ENCODE measurements at regions not wholly inside any gene's neighbourhood (a gene's known extent, or its start where the extent isn't known, plus 50 kb on each side); places are given as distances from the start of the nearest gene placed in this dataset.

DNA sequence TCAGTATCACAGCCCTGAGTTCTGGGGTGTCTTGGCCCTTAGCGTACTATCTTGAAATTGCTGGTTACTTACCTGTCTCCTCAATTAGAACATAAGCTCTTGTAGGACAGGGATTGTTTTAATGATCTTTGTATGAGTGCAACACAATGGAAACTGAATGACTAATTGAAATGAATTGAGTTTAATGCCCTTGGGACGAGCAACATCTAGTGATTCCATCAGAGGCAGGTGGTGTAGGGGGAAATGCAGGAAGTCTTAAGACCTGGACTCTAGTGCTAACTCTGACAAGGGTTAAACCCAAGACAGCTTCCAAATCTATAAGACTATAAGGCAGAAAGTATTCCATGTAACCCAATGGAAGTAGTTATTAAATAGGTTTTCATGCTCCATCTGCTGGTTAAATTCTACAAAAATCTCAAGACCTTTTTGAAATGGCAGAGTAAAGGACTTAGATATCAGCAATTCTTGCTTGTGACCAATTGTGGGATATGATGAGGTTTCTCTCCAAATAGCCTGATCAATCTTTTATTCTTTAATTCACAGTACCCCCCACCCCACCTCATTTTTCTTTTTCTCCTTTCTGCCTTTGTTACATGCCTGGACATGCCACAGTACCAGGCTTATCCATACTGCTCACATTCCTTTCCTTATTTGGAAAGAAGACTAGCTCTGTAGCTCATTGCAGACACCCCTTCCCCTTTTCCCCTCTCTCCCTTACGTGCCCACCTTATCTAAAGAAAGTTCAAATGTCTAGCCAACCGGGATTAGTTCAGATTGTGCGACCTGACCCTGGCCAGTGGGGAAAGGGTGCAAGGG is 340.8 kb downstream of the PAPSS1 start:
- H3K27me3 ChIP-seq (replicated peaks; ENCODE audit: insufficient read depth), result no peaks in the 10 kb centered on the region
- H3K4me3 ChIP-seq, result no peak overlapping the region
- 86% methylated on average over 5 of the region's 5 CpGs for WGBS
- H3K27ac ChIP-seq, result no peak overlapping the region
- intact Hi-C loops (cut with DNase I), result no loop called here
- DNase-seq (ENCODE audit: low spot score), result no peak
- no peaks in the 10 kb centered on the region for H3K9me3 ChIP-seq
- no peak for TF ChIP-seq POLR2AphosphoS5 (IDR thresholded peaks at IDR 0.05)
- no peak for TF ChIP-seq POLR2A (IDR thresholded peaks at IDR 0.05)
- TF ChIP-seq, protein P1, sequence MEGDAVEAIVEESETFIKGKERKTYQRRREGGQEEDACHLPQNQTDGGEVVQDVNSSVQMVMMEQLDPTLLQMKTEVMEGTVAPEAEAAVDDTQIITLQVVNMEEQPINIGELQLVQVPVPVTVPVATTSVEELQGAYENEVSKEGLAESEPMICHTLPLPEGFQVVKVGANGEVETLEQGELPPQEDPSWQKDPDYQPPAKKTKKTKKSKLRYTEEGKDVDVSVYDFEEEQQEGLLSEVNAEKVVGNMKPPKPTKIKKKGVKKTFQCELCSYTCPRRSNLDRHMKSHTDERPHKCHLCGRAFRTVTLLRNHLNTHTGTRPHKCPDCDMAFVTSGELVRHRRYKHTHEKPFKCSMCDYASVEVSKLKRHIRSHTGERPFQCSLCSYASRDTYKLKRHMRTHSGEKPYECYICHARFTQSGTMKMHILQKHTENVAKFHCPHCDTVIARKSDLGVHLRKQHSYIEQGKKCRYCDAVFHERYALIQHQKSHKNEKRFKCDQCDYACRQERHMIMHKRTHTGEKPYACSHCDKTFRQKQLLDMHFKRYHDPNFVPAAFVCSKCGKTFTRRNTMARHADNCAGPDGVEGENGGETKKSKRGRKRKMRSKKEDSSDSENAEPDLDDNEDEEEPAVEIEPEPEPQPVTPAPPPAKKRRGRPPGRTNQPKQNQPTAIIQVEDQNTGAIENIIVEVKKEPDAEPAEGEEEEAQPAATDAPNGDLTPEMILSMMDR (IDR thresholded peaks at IDR 0.05), result no peak
- no peaks in the 10 kb centered on the region for H3K4me1 ChIP-seq (replicated peaks)
- H3K36me3 ChIP-seq, result no peaks in the 10 kb centered on the region

DNA sequence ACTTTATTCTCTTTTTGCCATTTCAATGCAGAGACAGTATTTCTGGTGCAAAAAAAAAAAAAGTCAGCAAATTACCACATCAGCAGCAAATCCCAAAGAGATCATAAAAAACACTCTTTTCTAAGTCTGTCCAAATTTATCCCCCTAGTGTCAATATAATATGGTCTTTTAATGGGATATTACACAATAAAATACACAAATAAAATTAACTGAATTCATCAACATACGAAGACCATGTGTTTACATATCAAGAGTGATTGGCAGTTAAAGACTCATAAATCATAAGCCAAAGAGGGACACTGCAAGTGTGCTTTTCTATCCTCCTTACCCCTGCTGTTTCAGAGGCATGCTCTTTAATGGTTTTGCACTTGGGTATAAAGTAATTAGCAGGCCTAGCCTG is 340.2 kb upstream of the DKK2 start:
- intact Hi-C loops (cut with DNase I), result no loop called here
- TF ChIP-seq, protein P1 (IDR thresholded peaks at IDR 0.05), result no peak
- no peak for TF ChIP-seq POLR2AphosphoS5 (IDR thresholded peaks at IDR 0.05)
- TF ChIP-seq POLR2A (IDR thresholded peaks at IDR 0.05), result no peak
- Histone ChIP-seq H3K9me3 (no peaks in the 10 kb centered on the region), H3K4me3 (no peak overlapping the region), H3K4me1 (replicated peaks) (no peaks in the 10 kb centered on the region), H3K27ac (no peak overlapping the region), H3K36me3 (no peaks in the 10 kb centered on the region), H3K27me3 (replicated peaks; ENCODE audit: insufficient read depth) (no peaks in the 10 kb centered on the region)
- 24% methylated on average over 1 of the region's 1 CpG for WGBS
- no peak for DNase-seq (ENCODE audit: low spot score)

DNA sequence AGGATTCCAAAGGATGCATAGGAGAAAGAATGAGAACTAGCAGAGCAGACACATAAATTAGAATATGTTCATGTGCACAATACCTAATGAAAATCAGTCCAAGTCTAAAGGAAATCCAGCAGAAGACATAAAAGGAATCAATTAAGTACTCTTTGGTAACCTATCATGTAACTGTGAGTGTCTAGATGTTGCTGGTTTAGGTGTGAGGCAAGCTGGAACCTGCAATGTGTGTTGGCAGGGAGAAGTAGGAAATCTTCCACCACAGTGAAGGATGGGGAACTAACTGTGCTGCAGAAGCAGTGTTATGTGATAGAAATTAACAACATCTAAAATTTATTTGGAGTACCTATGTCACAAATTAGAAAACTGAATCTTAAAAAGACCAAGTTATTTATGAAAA is 330.8 kb upstream of the DKK2 start:
- H3K4me3 ChIP-seq, result no peak overlapping the region
- H3K27ac ChIP-seq, result no peak overlapping the region
- intact Hi-C loops (cut with DNase I), result no loop called here
- no peak for DNase-seq (ENCODE audit: low spot score)
- no peaks in the 10 kb centered on the region for H3K4me1 ChIP-seq (replicated peaks)
- TF ChIP-seq POLR2AphosphoS5 (IDR thresholded peaks at IDR 0.05), result no peak
- TF ChIP-seq, protein P1 (IDR thresholded peaks at IDR 0.05), result no peak
- no peaks in the 10 kb centered on the region for H3K9me3 ChIP-seq
- no peaks in the 10 kb centered on the region for H3K36me3 ChIP-seq
- no peaks in the 10 kb centered on the region for H3K27me3 ChIP-seq (replicated peaks; ENCODE audit: insufficient read depth)

DNA sequence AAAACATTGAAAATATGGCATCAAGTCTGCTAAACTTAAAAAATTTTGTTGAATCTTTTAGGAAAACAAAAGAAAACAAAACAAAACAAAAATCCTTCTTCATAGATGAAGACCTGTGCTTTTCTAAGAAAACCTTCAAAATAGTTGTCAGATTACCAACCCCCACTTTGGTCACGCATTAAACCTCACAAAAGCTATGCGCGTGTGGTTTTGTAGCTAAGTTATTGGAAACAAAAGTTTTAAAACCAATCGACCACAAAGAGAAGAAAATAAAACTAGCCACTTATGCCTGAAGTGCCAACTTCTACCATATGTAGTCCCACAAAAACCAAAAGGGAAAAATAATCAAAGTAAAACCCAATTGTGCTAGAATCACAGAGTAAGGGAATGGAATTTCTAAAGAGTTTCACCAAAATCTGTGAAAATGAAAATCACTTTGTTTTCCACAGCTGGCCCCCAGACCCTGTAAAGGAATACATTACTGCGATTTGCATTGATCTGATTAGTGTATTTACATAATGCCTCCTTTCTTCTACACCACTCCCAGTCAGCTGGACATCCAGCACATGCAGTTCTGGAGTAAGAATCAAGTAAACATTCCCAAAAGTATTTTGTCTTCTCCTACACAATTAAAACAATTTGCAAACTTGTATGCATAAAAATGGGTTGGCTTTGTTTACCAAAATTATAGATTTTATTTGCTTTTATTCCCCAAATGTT is 330.1 kb upstream of the DKK2 start:
- intact Hi-C loops (cut with DNase I), result no loop called here
- Histone ChIP-seq H3K27ac (no peak overlapping the region), H3K36me3 (no peaks in the 10 kb centered on the region), H3K9me3 (no peaks in the 10 kb centered on the region), H3K4me1 (replicated peaks) (no peaks in the 10 kb centered on the region), H3K4me3 (no peak overlapping the region), H3K27me3 (replicated peaks; ENCODE audit: insufficient read depth) (no peaks in the 10 kb centered on the region)
- 75% methylated on average over 5 of the region's 5 CpGs for WGBS
- no peak for TF ChIP-seq POLR2AphosphoS5 (IDR thresholded peaks at IDR 0.05)
- TF ChIP-seq, protein P1 (IDR thresholded peaks at IDR 0.05), result no peak
- no peak for DNase-seq (ENCODE audit: low spot score)

DNA sequence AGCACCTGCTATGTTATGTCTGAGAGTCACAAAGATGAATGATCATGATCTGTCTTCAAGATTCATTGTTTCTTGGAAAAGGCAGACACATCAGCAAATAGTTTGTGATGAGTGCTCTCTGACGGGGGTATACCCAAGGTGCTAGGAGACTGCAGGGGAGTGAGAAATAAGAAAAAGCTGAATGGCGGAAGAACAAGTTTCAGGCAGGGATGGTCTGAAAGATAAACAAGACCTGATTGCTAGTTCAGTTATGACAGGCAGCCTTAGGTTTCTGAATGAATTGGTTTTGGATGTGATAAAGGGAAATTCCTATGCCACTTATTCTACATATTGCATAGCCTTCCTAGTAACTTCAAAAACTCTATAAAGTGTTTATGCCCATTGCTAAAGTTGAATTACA is 327.0 kb upstream of the DKK2 start:
- no peak for DNase-seq (ENCODE audit: low spot score)
- Histone ChIP-seq H3K4me3 (no peak overlapping the region), H3K9me3 (no peaks in the 10 kb centered on the region), H3K4me1 (replicated peaks) (no peaks in the 10 kb centered on the region), H3K27me3 (replicated peaks; ENCODE audit: insufficient read depth) (no peaks in the 10 kb centered on the region), H3K27ac (no peak overlapping the region), H3K36me3 (no peaks in the 10 kb centered on the region)
- TF ChIP-seq, protein P1 (IDR thresholded peaks at IDR 0.05), result no peak
- no peak for TF ChIP-seq POLR2AphosphoS5 (IDR thresholded peaks at IDR 0.05)
- no peak for TF ChIP-seq POLR2A (IDR thresholded peaks at IDR 0.05)
- WGBS, result 37% methylated on average over 2 of the region's 2 CpGs
- intact Hi-C loops (cut with DNase I), result no loop called here

Data from prostate gland (tissue), 2 donors.